H1 (cell line): ENCODE measurements at regions not wholly inside any gene's neighbourhood (a gene's known extent, or its start where the extent isn't known, plus 50 kb on each side); places are given as distances from the start of the nearest gene placed in this dataset.

Source experiments
- CTCF ChIA-PET: fragments of 300-600 bp; sonication (Branson Sonifier 250); formaldehyde crosslinking; loops from one replicate; lab custom pipeline; 2021; ENCODE audit not compliant: partially characterized antibody; lab: Charles Lee
- POLR2A ChIA-PET: fragments of 300-600 bp; sonication (Branson Sonifier 250); formaldehyde crosslinking; loops from one replicate; lab custom pipeline; 2021; ENCODE audit warnings: inconsistent platforms; ENCODE audit not compliant: partially characterized antibody; lab: Charles Lee
- DNase-seq, 2 experiments: peaks; one replicate each; pipeline versions ENCODE4 v3.0.0 to v3.0.0-alpha.2; 2010 to 2022; ENCODE audit warnings: low spot score in 2 of 2, low read depth in 1 of 2, mixed read lengths in 1 of 2
- FAIRE-seq: peaks from 2 replicates; lab custom pipeline; 2011; peaks lifted over from hg19 to GRCh38; lab: Jason Lieb, UNC
- H2AFZ ChIP-seq: 2 replicates; pipeline ENCODE4 v1.8.1; 2012; ENCODE audit warnings: low read length, inconsistent platforms
- H2AK5ac ChIP-seq: 2 replicates; pipeline ENCODE4 v1.6.1; 2013; ENCODE audit warnings: low read depth, low read length
- H2BK120ac ChIP-seq: replicated peaks from 2 replicates; pipeline ENCODE3; 2013; ENCODE audit warnings: low read depth, low read length, inconsistent platforms
- H2BK12ac ChIP-seq: 2 replicates; pipeline ENCODE4 v1.6.1; 2013; ENCODE audit warnings: low read depth, low read length
- H2BK15ac ChIP-seq: 2 replicates; pipeline ENCODE4 v1.6.1; 2013; ENCODE audit warnings: low read length
- H2BK20ac ChIP-seq: 2 replicates; pipeline ENCODE4 v1.6.1; 2013; ENCODE audit warnings: low read length
- H2BK5ac ChIP-seq: 2 replicates; pipeline ENCODE4 v1.6.1; 2013; ENCODE audit warnings: low read depth, low read length
- H3K14ac ChIP-seq: 2 replicates; pipeline ENCODE4 v1.6.1; 2013; ENCODE audit warnings: inconsistent platforms; ENCODE audit not compliant: insufficient read length
- H3K18ac ChIP-seq: 2 replicates; pipeline ENCODE4 v1.6.1; 2013; ENCODE audit warnings: low read length; ENCODE audit errors: extremely low read depth
- H3K23ac ChIP-seq: 2 replicates; pipeline ENCODE4 v1.6.1; 2013; ENCODE audit warnings: inconsistent platforms; ENCODE audit not compliant: insufficient read length
- H3K23me2 ChIP-seq: 2 replicates; pipeline ENCODE4 v1.6.1; 2013; ENCODE audit warnings: low read depth, low read length
- H3K27ac ChIP-seq: 2 replicates; pipeline ENCODE4 v1.6.1; 2011; ENCODE audit warnings: low read depth, low read length, inconsistent platforms
- H3K27me3 ChIP-seq, 4 experiments: replicated peaks in 1 of 4; 1 replicate in 1 of 4; 2 replicates in 3 of 4; pipeline versions ENCODE4 v1.6.1 to v1.8.1; 2011 to 2013; ENCODE audit warnings: low read length in 3 of 4, mild to moderate bottlenecking in 3 of 4, inconsistent platforms in 2 of 4, mixed read lengths in 2 of 4, moderate library complexity in 1 of 4; ENCODE audit not compliant: control insufficient read depth in 3 of 4, insufficient read depth in 3 of 4; ENCODE audit errors: extremely low read depth in 1 of 4
- H3K36me3 ChIP-seq, 4 experiments: 2 replicates each; pipeline versions ENCODE4 v1.6.1 to v1.8.1; 2011 to 2013; ENCODE audit warnings: mild to moderate bottlenecking in 4 of 4, low read length in 3 of 4, moderate library complexity in 2 of 4, control low read depth in 1 of 4, inconsistent platforms in 1 of 4; ENCODE audit not compliant: insufficient read depth in 4 of 4, control insufficient read depth in 2 of 4
- H3K4ac ChIP-seq: replicated peaks from 2 replicates; pipeline ENCODE3; 2013; ENCODE audit warnings: low read length, low read depth, mixed read lengths, inconsistent platforms; ENCODE audit not compliant: insufficient read length
- H3K4me1 ChIP-seq, 4 experiments: replicated peaks in 1 of 4; 1 replicate in 1 of 4; 2 replicates in 3 of 4; pipeline versions ENCODE4 v1.6.1 to v1.8.1; 2011 to 2013; ENCODE audit warnings: low read length in 3 of 4, inconsistent platforms in 2 of 4, mixed read lengths in 1 of 4; ENCODE audit not compliant: insufficient read depth in 4 of 4, control insufficient read depth in 3 of 4
- H3K4me2 ChIP-seq, 2 experiments: 2 replicates each; pipeline versions ENCODE4 v1.6.1 to v1.8.1; 2011 to 2013; ENCODE audit warnings: low read depth in 2 of 2, low read length in 2 of 2, control low read depth in 1 of 2, inconsistent platforms in 1 of 2, mild to moderate bottlenecking in 1 of 2; ENCODE audit not compliant: insufficient read depth in 1 of 2
- H3K4me3 ChIP-seq, 4 experiments: fragments of 200-600, 300-600 bp in 1 of 4; sonication (generic), shearing (Covaris generic), sonication (Bioruptor Twin) in 1 of 4; 2 replicates each; pipeline versions ENCODE4 v1.5.1 to v1.8.1; 2011 to 2016; ENCODE audit warnings: low read length in 4 of 4, low read depth in 3 of 4, control low read depth in 2 of 4, inconsistent platforms in 2 of 4, mild to moderate bottlenecking in 2 of 4, mixed read lengths in 1 of 4, moderate library complexity in 1 of 4; ENCODE audit not compliant: insufficient read depth in 2 of 4; ENCODE audit errors: extremely low read depth in 1 of 4
- H3K56ac ChIP-seq: replicated peaks from 2 replicates; pipeline ENCODE3; 2013; ENCODE audit warnings: low read depth, mild to moderate bottlenecking, mixed read lengths, low read length, inconsistent platforms; ENCODE audit not compliant: insufficient read length
- H3K79me1 ChIP-seq: 2 replicates; pipeline ENCODE4 v1.6.1; 2013; ENCODE audit warnings: low read depth, low read length, control low read depth
- H3K79me2 ChIP-seq, 2 experiments: 2 replicates each; pipeline versions ENCODE4 v1.6.1 to v1.8.1; 2012 to 2013; ENCODE audit warnings: low read length in 2 of 2, mild to moderate bottlenecking in 2 of 2, inconsistent platforms in 1 of 2; ENCODE audit not compliant: insufficient read depth in 2 of 2, control insufficient read depth in 1 of 2
- H3K9ac ChIP-seq, 4 experiments: replicated peaks in 1 of 4; 1 replicate in 1 of 4; 2 replicates in 3 of 4; pipeline versions ENCODE4 v1.6.1 to v1.8.1; 2011 to 2013; ENCODE audit warnings: low read depth in 3 of 4, low read length in 3 of 4, control low read depth in 2 of 4, mild to moderate bottlenecking in 2 of 4, moderate library complexity in 2 of 4, inconsistent platforms in 1 of 4; ENCODE audit errors: extremely low read depth in 1 of 4
- H3K9me3 ChIP-seq, 2 experiments: 2 replicates each; pipeline versions ENCODE4 v1.6.1 to v1.8.1; 2012 to 2013; ENCODE audit warnings: mild to moderate bottlenecking in 2 of 2, moderate library complexity in 2 of 2, control low read depth in 1 of 2, inconsistent platforms in 1 of 2, low read depth in 1 of 2, low read length in 1 of 2, mixed read lengths in 1 of 2; ENCODE audit not compliant: insufficient read depth in 2 of 2
- H4K20me1 ChIP-seq, 2 experiments: replicated peaks in 1 of 2; 2 replicates each; pipeline versions ENCODE3 to v1.8.1; 2011 to 2013; ENCODE audit warnings: inconsistent platforms in 2 of 2, low read length in 2 of 2, mild to moderate bottlenecking in 1 of 2; ENCODE audit not compliant: insufficient read depth in 2 of 2, control insufficient read depth in 1 of 2
- H4K5ac ChIP-seq: 2 replicates; pipeline ENCODE4 v1.6.1; 2013; ENCODE audit warnings: low read length, low read depth, mixed read lengths, inconsistent platforms; ENCODE audit not compliant: insufficient read length
- H4K8ac ChIP-seq: 2 replicates; pipeline ENCODE4 v1.8.0; 2013; ENCODE audit warnings: mild to moderate bottlenecking, moderate library complexity, low read length, inconsistent platforms; ENCODE audit not compliant: insufficient read depth; ENCODE audit errors: extremely low read depth
- H4K91ac ChIP-seq: replicated peaks from 2 replicates; pipeline ENCODE3; 2013; ENCODE audit warnings: low read length, mixed read lengths, inconsistent platforms; ENCODE audit not compliant: insufficient read length
- BCL11A ChIP-seq, 2 experiments: IDR thresholded peaks; one replicate each; pipeline ENCODE4 v1.6.1; 2011; ENCODE audit warnings: low read depth in 2 of 2, low read length in 2 of 2, mild to moderate bottlenecking in 2 of 2
- BRCA1 ChIP-seq: IDR thresholded peaks from 2 replicates; pipeline ENCODE4 v1.6.1; 2012; ENCODE audit warnings: low read depth, low read length, improper control_type of control experiment
- CHD1 ChIP-seq: IDR thresholded peaks from 2 replicates; pipeline ENCODE4 v1.6.1; 2012; ENCODE audit warnings: low read depth, low read length, improper control_type of control experiment
- EGR1 ChIP-seq: IDR thresholded peaks from 2 replicates; pipeline ENCODE4 v1.6.1; 2011; ENCODE audit warnings: low read depth, low read length, borderline replicate concordance
- HDAC6 ChIP-seq: IDR thresholded peaks from one replicate; pipeline ENCODE4 v1.7.1; 2012; ENCODE audit warnings: low read depth, mild to moderate bottlenecking, inconsistent platforms, low read length, moderate library complexity
- KDM1A ChIP-seq: fragments of 200-600, 300-600 bp; sonication (generic); IDR thresholded peaks from 2 replicates; pipeline ENCODE4 v1.7.1; 2016; ENCODE audit warnings: mild to moderate bottlenecking, low read length, borderline replicate concordance
- NRF1 ChIP-seq: IDR thresholded peaks from 2 replicates; pipeline ENCODE4 v1.6.1; 2011; ENCODE audit warnings: mild to moderate bottlenecking, low read depth, low read length, improper control_type of control experiment
- POU5F1 ChIP-seq: IDR thresholded peaks from 2 replicates; pipeline ENCODE4 v1.6.1; 2011; ENCODE audit warnings: low read depth, mild to moderate bottlenecking, low read length, moderate library complexity
- SIN3A ChIP-seq, 2 experiments: IDR thresholded peaks in 1 of 2; conservative IDR thresholded peaks in 1 of 2; 2 replicates each; pipeline ENCODE4 v1.6.1; 2011 to 2012; ENCODE audit warnings: low read length in 2 of 2, improper control_type of control experiment in 1 of 2, low read depth in 1 of 2, mild to moderate bottlenecking in 1 of 2
- SP2 ChIP-seq: IDR thresholded peaks from 2 replicates; pipeline ENCODE4 v1.6.1; 2012; ENCODE audit warnings: mild to moderate bottlenecking, low read length, inconsistent platforms
- SP4 ChIP-seq: IDR thresholded peaks from 2 replicates; pipeline ENCODE4 v1.6.1; 2012; ENCODE audit warnings: low read length, inconsistent platforms
- TCF12 ChIP-seq: IDR thresholded peaks from 2 replicates; pipeline ENCODE4 v1.6.1; 2011; ENCODE audit warnings: low read depth, mild to moderate bottlenecking, low read length
- WGBS, 2 experiments: shearing (Covaris generic) in 1 of 2; methylation state at CpG; one replicate each; pipeline versions ENCODE4 v1.1.6 to v1.1.7; 2013 to 2015; ENCODE audit warnings: low lambda C conversion rate in 2 of 2, mixed read lengths in 2 of 2, inconsistent platforms in 1 of 2, low coverage in 1 of 2, missing lambda C conversion rate in 1 of 2; ENCODE audit not compliant: insufficient replicate concordance in 2 of 2, insufficient coverage in 1 of 2, insufficient read length in 1 of 2; ENCODE audit errors: extremely low coverage in 1 of 2, missing lambda C conversion rate in 1 of 2; 5-methylcytosine and 5-hydroxymethylcytosine counted together

DNA sequence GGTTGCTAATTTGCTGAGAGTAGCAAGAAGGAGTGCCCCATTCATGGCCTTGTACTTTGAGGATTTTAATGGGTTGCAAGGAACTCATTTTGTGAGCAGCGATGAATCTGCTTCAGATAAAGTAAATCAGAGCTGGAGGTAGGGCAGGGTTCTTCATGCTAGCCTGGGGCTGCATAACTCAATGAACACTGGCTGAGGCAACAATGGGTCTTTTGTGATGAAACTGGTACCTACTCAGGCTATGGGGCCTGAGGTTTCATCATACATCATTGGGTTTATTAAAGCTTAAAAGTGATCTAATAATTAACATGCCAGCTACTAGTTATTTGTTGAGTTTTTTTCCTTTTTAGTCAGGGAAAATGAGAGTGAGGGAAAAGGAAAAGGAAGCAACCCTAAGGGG is 106.9 kb downstream of the FAM50B start:
- Histone ChIP-seq H3K9me3 (no peaks in the 10 kb centered on the region), H3K27me3 (no peaks in the 10 kb centered on the region), H3K4me3 (no peak overlapping the region), H4K91ac (no peak overlapping the region), H3K4ac (no peak overlapping the region), H3K79me1 (no peaks in the 10 kb centered on the region), H3K4me2 (no peak overlapping the region), H2BK12ac (no peak overlapping the region), H2BK15ac (no peak overlapping the region), H3K79me2 (no peaks in the 10 kb centered on the region), H3K18ac (no peak overlapping the region), H2AFZ (no peak overlapping the region), H2BK5ac (no peak overlapping the region), H3K23me2 (no peaks in the 10 kb centered on the region), H4K20me1 (no peaks in the 10 kb centered on the region), H3K4me1 (no peaks in the 10 kb centered on the region), H3K27ac (no peak overlapping the region), H4K8ac (no peak overlapping the region), H3K9ac (no peak overlapping the region), H3K23ac (no peak overlapping the region), H2BK120ac (no peak overlapping the region), H4K5ac (no peak overlapping the region), H2AK5ac (no peak overlapping the region), H3K14ac (no peak overlapping the region), H3K56ac (no peak overlapping the region), H2BK20ac (no peak overlapping the region), H3K36me3 (no peaks in the 10 kb centered on the region)
- FAIRE-seq = no peak
- DNase-seq = no peak
- CTCF ChIA-PET = interaction anchor here (1.0 to 4.6 kb wide), 3 partner anchors 22 to 107 kb away, joined by 4 to 36 read pairs (median 18); partner anchors contain the start of gene FAM50B
- WGBS, 2 experiments = 84% methylated on average over 1 of the region's 1 CpG; no CpG with 5 or more reads in 1 of the 2 experiments
- POLR2A ChIA-PET = interaction anchor here (1.0 kb wide), 1 partner anchor 11 kb away, joined by 4 read pairs; no protein-coding TSS in a partner anchor
- TF ChIP-seq EGR1 (no peak), SP4 (no peak), NRF1 (no peak), CHD1 (no peak), SP2 (no peak), TCF12 (no peak), POU5F1 (no peak), BRCA1 (no peak), KDM1A (no peak), SIN3A (conservative IDR thresholded peaks at IDR 0.05 in 1 of 2, IDR thresholded peaks at IDR 0.05 in 1 of 2; ENCODE audit: low read depth in 1 of 2, low read length in 2 of 2) (no peak), HDAC6 (no peak), BCL11A (IDR thresholded peaks at IDR 0.05; ENCODE audit: low read depth in 2 of 2, low read length in 2 of 2) (no peak)
